ENCODE measurements at regions not wholly inside any gene's neighbourhood (a gene's known extent, or its start where the extent isn't known, plus 50 kb on each side); places are given as distances from the start of the nearest gene placed in this dataset.

GRCh38 chr16:62977876-62978275 lies 941.6 kb upstream of the CDH8 start:
- H3K27ac Mint-ChIP-seq, result no peak overlapping the region
- POLR2A ChIA-PET (ENCODE audit: partially characterized antibody), result no interaction called here
- intact Hi-C loops (cut with micrococcal nuclease), result no loop called here

GRCh38 chr16:62974424-62974823 lies 938.2 kb upstream of the CDH8 start:
- no peaks in the 10 kb centered on the region for H3K4me1 ChIP-seq (ENCODE audit: insufficient read depth, low read length)
- Mint-ChIP-seq H3K9me3 (peaks cover 7 to 36% (median 21%) of the 10 kb centered on the region in 8 donors), H3K4me3 (no peak overlapping the region), H3K4me1 (no peaks in the 10 kb centered on the region), H3K27me3 (no peaks in the 10 kb centered on the region), H3K36me3 (no peaks in the 10 kb centered on the region), H3K27ac (no peak overlapping the region)
- H3K4me3 ChIP-seq (ENCODE audit: low read length in 2 of 2), result no peak overlapping the region
- no peaks in the 10 kb centered on the region for H3K27me3 ChIP-seq (ENCODE audit: insufficient read depth, low read length)
- CTCF ChIA-PET (ENCODE audit: partially characterized antibody), result no interaction called here
- no peaks in the 10 kb centered on the region for H3K9me3 ChIP-seq (ENCODE audit: control insufficient read depth in 1 of 2, low read length in 2 of 2)
- DNase-seq, result no peak
- no peaks in the 10 kb centered on the region for H3K36me3 ChIP-seq (ENCODE audit: insufficient read depth, low read length)
- POLR2A ChIA-PET (ENCODE audit: partially characterized antibody), result no interaction called here
- intact Hi-C loops (cut with micrococcal nuclease), result no loop called here
- H3K27ac ChIP-seq (ENCODE audit: low read depth, low read length), result no peak overlapping the region

More at GRCh38 chr16:62977876-62978275, 941.6 kb upstream of the CDH8 start:
- no peaks in the 10 kb centered on the region for H3K9me3 ChIP-seq (ENCODE audit: control insufficient read depth in 1 of 2, low read length in 2 of 2)
- no peak overlapping the region for H3K4me3 Mint-ChIP-seq
- CTCF ChIA-PET (ENCODE audit: partially characterized antibody), result no interaction called here
- H3K36me3 Mint-ChIP-seq, result no peaks in the 10 kb centered on the region
- no peaks in the 10 kb centered on the region for H3K4me1 Mint-ChIP-seq
- H3K4me1 ChIP-seq (ENCODE audit: insufficient read depth, low read length), result no peaks in the 10 kb centered on the region
- H3K27ac ChIP-seq (ENCODE audit: low read depth, low read length), result no peak overlapping the region
- H3K27me3 ChIP-seq (ENCODE audit: insufficient read depth, low read length), result no peaks in the 10 kb centered on the region
- DNase-seq, result no peak
- H3K27me3 Mint-ChIP-seq, result no peaks in the 10 kb centered on the region
- H3K9me3 Mint-ChIP-seq, result peaks cover 3 to 31% (median 15%) of the 10 kb centered on the region in 8 donors
- H3K36me3 ChIP-seq (ENCODE audit: insufficient read depth, low read length), result no peaks in the 10 kb centered on the region
- H3K4me3 ChIP-seq (ENCODE audit: low read length in 2 of 2), result no peak overlapping the region

- intact Hi-C loops (cut with micrococcal nuclease), result no loop called here
- no peaks in the 10 kb centered on the region for H3K9me3 ChIP-seq (ENCODE audit: control insufficient read depth in 1 of 2, low read length in 2 of 2)
- H3K36me3 ChIP-seq (ENCODE audit: insufficient read depth, low read length), result no peaks in the 10 kb centered on the region
- Mint-ChIP-seq H3K4me3 (no peak overlapping the region), H3K27ac (no peak overlapping the region), H3K27me3 (no peaks in the 10 kb centered on the region), H3K4me1 (no peaks in the 10 kb centered on the region), H3K36me3 (no peaks in the 10 kb centered on the region), H3K9me3 (peaks cover 5 to 31% (median 23%) of the 10 kb centered on the region in 8 donors)
- H3K4me1 ChIP-seq (ENCODE audit: insufficient read depth, low read length), result no peaks in the 10 kb centered on the region
- no peak overlapping the region for H3K27ac ChIP-seq (ENCODE audit: low read depth, low read length)
- H3K4me3 ChIP-seq (ENCODE audit: low read length in 2 of 2), result no peak overlapping the region
- no peaks in the 10 kb centered on the region for H3K27me3 ChIP-seq (ENCODE audit: insufficient read depth, low read length)
- POLR2A ChIA-PET (ENCODE audit: partially characterized antibody), result no interaction called here
- DNase-seq, result no peak
- CTCF ChIA-PET (ENCODE audit: partially characterized antibody), result no interaction called here
These were observed 934.6 kb upstream of the CDH8 start for GRCh38 chr16:62970851-62971250.

- POLR2A ChIA-PET (ENCODE audit: partially characterized antibody), result no interaction called here
These were observed 933.6 kb upstream of the CDH8 start for GRCh38 chr16:62969711-62970318.

GRCh38 chr16:62967611-62968010 lies 931.4 kb upstream of the CDH8 start:
- Mint-ChIP-seq H3K4me1 (no peaks in the 10 kb centered on the region), H3K36me3 (no peaks in the 10 kb centered on the region), H3K27ac (no peak overlapping the region), H3K4me3 (no peak overlapping the region), H3K27me3 (no peaks in the 10 kb centered on the region), H3K9me3 (peaks cover 2 to 29% (median 14%) of the 10 kb centered on the region in 8 donors)
- CTCF ChIA-PET (ENCODE audit: partially characterized antibody), result interaction anchor here (0.7 kb wide), 1 partner anchor 14 kb away, joined by 5 read pairs; no protein-coding TSS in a partner anchor
- H3K27ac ChIP-seq (ENCODE audit: low read depth, low read length), result no peak overlapping the region
- no peaks in the 10 kb centered on the region for H3K36me3 ChIP-seq (ENCODE audit: insufficient read depth, low read length)
- intact Hi-C loops (cut with micrococcal nuclease), result no loop called here
- no peak for DNase-seq
- H3K9me3 ChIP-seq (ENCODE audit: control insufficient read depth in 1 of 2, low read length in 2 of 2), result no peaks in the 10 kb centered on the region
- no peaks in the 10 kb centered on the region for H3K4me1 ChIP-seq (ENCODE audit: insufficient read depth, low read length)
- no peaks in the 10 kb centered on the region for H3K27me3 ChIP-seq (ENCODE audit: insufficient read depth, low read length)
- no peak overlapping the region for H3K4me3 ChIP-seq (ENCODE audit: low read length in 2 of 2)
- POLR2A ChIA-PET (ENCODE audit: partially characterized antibody), result no interaction called here

More at GRCh38 chr16:62969711-62970318, 933.6 kb upstream of the CDH8 start:
- H3K27me3 Mint-ChIP-seq, result no peaks in the 10 kb centered on the region
- no peak overlapping the region for H3K4me3 ChIP-seq (ENCODE audit: low read length in 2 of 2)
- intact Hi-C loops (cut with micrococcal nuclease), result no loop called here
- H3K9me3 ChIP-seq (ENCODE audit: control insufficient read depth in 1 of 2, low read length in 2 of 2), result no peaks in the 10 kb centered on the region
- H3K36me3 Mint-ChIP-seq, result no peaks in the 10 kb centered on the region
- peaks cover 3 to 30% (median 21%) of the 10 kb centered on the region in 8 donors for H3K9me3 Mint-ChIP-seq
- no peak overlapping the region for H3K4me3 Mint-ChIP-seq
- no peaks in the 10 kb centered on the region for H3K4me1 ChIP-seq (ENCODE audit: insufficient read depth, low read length)
- CTCF ChIA-PET (ENCODE audit: partially characterized antibody), result no interaction called here
- H3K36me3 ChIP-seq (ENCODE audit: insufficient read depth, low read length), result no peaks in the 10 kb centered on the region
- H3K27me3 ChIP-seq (ENCODE audit: insufficient read depth, low read length), result no peaks in the 10 kb centered on the region
- no peak for DNase-seq
- no peak overlapping the region for H3K27ac ChIP-seq (ENCODE audit: low read depth, low read length)
- H3K27ac Mint-ChIP-seq, result no peak overlapping the region
- no peaks in the 10 kb centered on the region for H3K4me1 Mint-ChIP-seq

GRCh38 chr16:62967163-62967562 lies 930.9 kb upstream of the CDH8 start:
- Mint-ChIP-seq H3K4me3 (no peak overlapping the region), H3K36me3 (no peaks in the 10 kb centered on the region), H3K4me1 (no peaks in the 10 kb centered on the region), H3K9me3 (peaks cover 0 to 29% (median 14%) of the 10 kb centered on the region in 8 donors), H3K27me3 (no peaks in the 10 kb centered on the region), H3K27ac (no peak overlapping the region)
- ChIA-PET CTCF (ENCODE audit: partially characterized antibody) (no interaction called here), POLR2A (ENCODE audit: partially characterized antibody) (no interaction called here)
- no peak for DNase-seq
- Histone ChIP-seq H3K4me3 (ENCODE audit: low read length in 2 of 2) (no peak overlapping the region), H3K27ac (ENCODE audit: low read depth, low read length) (no peak overlapping the region), H3K9me3 (ENCODE audit: control insufficient read depth in 1 of 2, low read length in 2 of 2) (no peaks in the 10 kb centered on the region), H3K36me3 (ENCODE audit: insufficient read depth, low read length) (no peaks in the 10 kb centered on the region), H3K4me1 (ENCODE audit: insufficient read depth, low read length) (no peaks in the 10 kb centered on the region), H3K27me3 (ENCODE audit: insufficient read depth, low read length) (no peaks in the 10 kb centered on the region)
- intact Hi-C loops (cut with micrococcal nuclease), result no loop called here

- Mint-ChIP-seq H3K36me3 (no peaks in the 10 kb centered on the region), H3K9me3 (peaks cover 0 to 33% (median 15%) of the 10 kb centered on the region in 8 donors), H3K4me1 (no peaks in the 10 kb centered on the region), H3K27ac (no peak overlapping the region), H3K27me3 (no peaks in the 10 kb centered on the region), H3K4me3 (no peak overlapping the region)
- Histone ChIP-seq H3K36me3 (ENCODE audit: insufficient read depth, low read length) (no peaks in the 10 kb centered on the region), H3K9me3 (ENCODE audit: control insufficient read depth in 1 of 2, low read length in 2 of 2) (no peaks in the 10 kb centered on the region), H3K27me3 (ENCODE audit: insufficient read depth, low read length) (no peaks in the 10 kb centered on the region), H3K4me1 (ENCODE audit: insufficient read depth, low read length) (no peaks in the 10 kb centered on the region), H3K27ac (ENCODE audit: low read depth, low read length) (no peak overlapping the region), H3K4me3 (ENCODE audit: low read length in 2 of 2) (no peak overlapping the region)
- CTCF ChIA-PET (ENCODE audit: partially characterized antibody), result no interaction called here
- intact Hi-C loops (cut with micrococcal nuclease), result no loop called here
- DNase-seq, result no peak
- POLR2A ChIA-PET (ENCODE audit: partially characterized antibody), result no interaction called here
These were observed 930.4 kb upstream of the CDH8 start for GRCh38 chr16:62966626-62967025.

GRCh38 chr16:62965831-62966230 lies 929.6 kb upstream of the CDH8 start:
- no peaks in the 10 kb centered on the region for H3K4me1 Mint-ChIP-seq
- H3K27ac Mint-ChIP-seq, result no peak overlapping the region
- Histone ChIP-seq H3K27me3 (ENCODE audit: insufficient read depth, low read length) (no peaks in the 10 kb centered on the region), H3K9me3 (ENCODE audit: control insufficient read depth in 1 of 2, low read length in 2 of 2) (no peaks in the 10 kb centered on the region), H3K36me3 (ENCODE audit: insufficient read depth, low read length) (no peaks in the 10 kb centered on the region), H3K4me3 (ENCODE audit: low read length in 2 of 2) (no peak overlapping the region), H3K4me1 (ENCODE audit: insufficient read depth, low read length) (no peaks in the 10 kb centered on the region), H3K27ac (ENCODE audit: low read depth, low read length) (no peak overlapping the region)
- no peaks in the 10 kb centered on the region for H3K36me3 Mint-ChIP-seq
- CTCF ChIA-PET (ENCODE audit: partially characterized antibody), result no interaction called here
- POLR2A ChIA-PET (ENCODE audit: partially characterized antibody), result no interaction called here
- peaks cover 0 to 33% (median 15%) of the 10 kb centered on the region in 8 donors for H3K9me3 Mint-ChIP-seq
- no peak for DNase-seq
- intact Hi-C loops (cut with micrococcal nuclease), result no loop called here
- H3K27me3 Mint-ChIP-seq, result no peaks in the 10 kb centered on the region
- H3K4me3 Mint-ChIP-seq, result no peak overlapping the region
